GM19035 (cell line): ENCODE measurements at regions not wholly inside any gene's neighbourhood (a gene's known extent, or its start where the extent isn't known, plus 50 kb on each side); places are given as distances from the start of the nearest gene placed in this dataset.
"Not testable (repeated sequence)": the region's sequence is repeated elsewhere in the genome, so short reads cannot be mapped to it uniquely, and the experiment has no call there.

Experiments used
- ATAC-seq: cut with Tn5 transposase; IDR thresholded peaks from one replicate; pipeline ENCODE4 v1.9.1; 2021; ENCODE audit not compliant: unreplicated experiment

- ATAC-seq = no peak
Measured at GRCh38 chr11:12585861-12586260, 88.4 kb upstream of the TEAD1 start.

DNA sequence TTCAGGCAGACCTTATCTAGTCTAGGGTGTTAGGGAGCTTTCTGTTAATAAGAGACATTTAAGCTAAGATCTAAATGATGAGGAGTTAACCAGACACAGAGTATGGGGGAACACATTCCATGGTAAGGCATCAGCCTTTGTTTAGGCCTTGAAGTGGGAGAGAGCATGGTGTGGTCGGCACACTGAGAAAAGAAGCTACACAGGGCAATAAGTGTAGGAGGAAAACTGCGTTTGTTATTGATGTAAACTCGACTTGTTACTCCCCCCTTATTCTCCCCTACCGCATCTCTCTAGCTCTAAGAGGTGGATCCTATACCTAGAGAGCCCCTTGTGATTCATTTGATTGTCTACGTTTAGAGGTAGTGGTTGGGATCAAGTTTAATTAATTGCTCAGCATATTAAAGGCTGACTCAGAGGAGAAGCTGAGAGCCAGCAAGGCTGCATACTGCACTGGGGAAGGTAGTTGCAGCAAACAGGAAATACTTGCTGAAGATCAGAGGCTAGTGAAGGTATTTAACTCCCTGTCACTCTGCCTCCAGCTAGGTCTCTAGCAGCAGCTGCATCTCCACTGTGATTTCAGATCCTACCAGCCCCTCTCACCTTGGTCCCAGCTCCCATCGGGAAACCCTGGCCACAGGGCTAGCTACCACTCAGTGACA, 86.8 kb upstream of the TEAD1 start:
- ATAC-seq = no peak

GRCh38 chr11:12591706-12592105, 82.5 kb upstream of the TEAD1 start:
- ATAC-seq = no peak

DNA sequence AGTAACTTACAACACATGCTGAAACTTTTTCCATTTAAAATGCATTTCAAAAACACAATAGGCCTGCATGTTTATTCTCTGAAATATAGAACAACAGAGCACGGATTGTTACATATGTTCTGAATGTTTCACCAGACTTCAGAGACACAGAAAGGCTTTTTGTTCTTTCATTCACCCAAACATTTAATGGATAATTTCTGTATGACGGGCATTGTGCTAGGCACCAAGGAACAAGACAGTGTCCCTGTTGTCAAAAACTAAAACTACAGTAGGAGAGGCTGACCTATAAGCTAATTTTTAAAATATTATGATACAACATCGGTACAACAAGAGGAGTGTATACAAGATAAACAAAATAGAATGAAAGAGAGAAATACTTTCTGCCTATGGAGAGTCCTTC, 81.9 kb upstream of the TEAD1 start:
- no peak for ATAC-seq

- not testable (repeated sequence) for ATAC-seq
Measured at GRCh38 chr11:12595089-12595847, 79.0 kb upstream of the TEAD1 start.

DNA sequence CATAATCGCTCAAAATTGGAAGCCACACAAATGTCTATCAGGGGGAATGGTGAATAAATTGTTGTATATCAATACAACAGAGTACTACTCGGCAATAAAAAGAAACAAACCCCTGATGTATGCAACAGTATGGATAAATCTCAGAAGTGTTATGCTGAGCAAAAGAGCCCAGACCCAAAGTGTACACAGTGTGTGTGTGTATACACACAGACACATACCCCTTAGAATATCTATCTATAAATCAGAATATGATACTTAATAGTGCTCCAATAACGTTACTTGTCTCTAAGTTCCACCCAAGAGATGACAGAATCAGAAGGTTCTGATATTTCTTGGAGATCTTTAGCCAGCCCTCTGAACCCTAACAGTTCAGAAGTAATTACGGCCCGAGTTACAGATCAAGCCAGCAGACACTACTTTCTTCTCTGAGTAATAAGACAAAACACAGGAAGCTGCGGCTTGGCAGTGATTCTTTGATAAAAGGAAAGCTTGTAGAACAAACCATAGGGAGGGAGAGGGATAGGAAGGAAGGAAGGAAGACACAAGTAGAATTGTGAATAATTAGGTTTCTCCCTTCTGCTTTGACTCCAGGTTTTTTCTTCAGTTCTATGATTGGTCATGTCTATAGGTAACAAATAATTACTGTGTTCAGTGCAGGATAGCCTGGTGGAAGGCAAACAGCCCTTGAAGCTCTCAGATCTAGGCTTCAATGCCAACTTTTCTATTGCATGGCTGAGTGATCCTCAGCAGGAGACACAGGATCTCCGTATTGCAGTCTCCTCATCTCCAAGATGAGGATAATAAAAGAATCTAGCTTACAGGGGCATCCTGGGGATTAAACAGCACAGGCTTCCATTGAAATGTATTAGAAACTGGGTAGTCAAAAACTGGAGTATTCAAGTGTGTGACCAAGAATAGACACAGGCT, 75.6 kb upstream of the TEAD1 start:
- ATAC-seq = no peak

DNA sequence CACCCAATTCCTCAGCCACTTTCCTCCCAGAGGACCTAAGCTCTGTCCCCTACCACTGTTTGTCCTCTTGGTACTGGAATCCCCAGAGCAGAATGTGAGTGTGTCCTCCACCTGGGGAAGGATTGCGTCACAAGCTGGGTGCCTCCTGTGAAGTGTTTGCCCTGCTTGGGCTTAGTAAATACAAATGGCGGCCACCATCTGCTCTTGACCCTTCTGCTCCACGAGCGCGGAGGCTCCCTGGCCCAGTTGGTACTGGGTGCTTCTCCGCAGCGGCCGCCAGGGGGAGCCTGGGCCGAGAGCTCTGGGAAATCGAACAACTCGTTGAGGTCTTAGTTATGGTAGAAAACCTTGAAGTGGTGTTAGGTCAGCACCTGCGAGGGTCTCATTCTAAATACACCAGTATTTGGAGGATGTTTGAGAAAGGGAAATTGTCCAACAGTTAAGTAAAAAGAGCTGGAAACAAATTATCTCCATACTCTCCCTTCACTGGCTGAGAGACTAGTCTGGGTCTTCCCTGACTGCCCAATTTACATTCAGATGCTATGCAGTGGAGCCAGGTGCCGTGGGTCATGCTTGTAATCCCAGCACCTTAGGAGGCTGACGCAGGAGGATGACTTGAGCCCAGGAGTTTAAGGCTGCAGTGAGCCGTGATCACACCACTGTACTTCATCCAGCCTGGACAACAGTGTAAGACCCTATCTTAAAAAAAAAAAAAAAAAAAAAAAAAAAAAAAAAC, 74.6 kb upstream of the TEAD1 start:
- ATAC-seq = peak; percentile 69

DNA sequence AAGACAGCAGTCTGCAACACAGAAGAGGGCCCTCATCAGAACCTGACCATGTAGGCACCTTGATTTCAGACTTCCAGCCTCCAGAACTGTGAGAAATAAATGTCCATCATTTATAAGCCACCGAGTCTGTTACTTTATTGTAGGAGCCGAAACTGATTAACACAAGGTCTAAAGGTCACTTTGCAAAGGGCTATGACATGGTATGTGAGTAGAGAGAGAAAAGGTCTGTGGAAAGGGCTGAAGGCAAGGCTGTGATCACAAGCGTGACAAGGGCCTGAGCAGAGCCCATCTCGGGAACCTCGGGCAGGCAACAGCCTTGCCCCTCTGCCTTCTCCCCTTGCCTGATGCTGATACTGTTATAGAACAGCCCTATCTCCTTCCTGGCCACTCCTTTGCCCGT, 73.4 kb upstream of the TEAD1 start:
- ATAC-seq = no peak

- no peak for ATAC-seq
Measured at GRCh38 chr11:12602421-12602820, 71.8 kb upstream of the TEAD1 start.

DNA sequence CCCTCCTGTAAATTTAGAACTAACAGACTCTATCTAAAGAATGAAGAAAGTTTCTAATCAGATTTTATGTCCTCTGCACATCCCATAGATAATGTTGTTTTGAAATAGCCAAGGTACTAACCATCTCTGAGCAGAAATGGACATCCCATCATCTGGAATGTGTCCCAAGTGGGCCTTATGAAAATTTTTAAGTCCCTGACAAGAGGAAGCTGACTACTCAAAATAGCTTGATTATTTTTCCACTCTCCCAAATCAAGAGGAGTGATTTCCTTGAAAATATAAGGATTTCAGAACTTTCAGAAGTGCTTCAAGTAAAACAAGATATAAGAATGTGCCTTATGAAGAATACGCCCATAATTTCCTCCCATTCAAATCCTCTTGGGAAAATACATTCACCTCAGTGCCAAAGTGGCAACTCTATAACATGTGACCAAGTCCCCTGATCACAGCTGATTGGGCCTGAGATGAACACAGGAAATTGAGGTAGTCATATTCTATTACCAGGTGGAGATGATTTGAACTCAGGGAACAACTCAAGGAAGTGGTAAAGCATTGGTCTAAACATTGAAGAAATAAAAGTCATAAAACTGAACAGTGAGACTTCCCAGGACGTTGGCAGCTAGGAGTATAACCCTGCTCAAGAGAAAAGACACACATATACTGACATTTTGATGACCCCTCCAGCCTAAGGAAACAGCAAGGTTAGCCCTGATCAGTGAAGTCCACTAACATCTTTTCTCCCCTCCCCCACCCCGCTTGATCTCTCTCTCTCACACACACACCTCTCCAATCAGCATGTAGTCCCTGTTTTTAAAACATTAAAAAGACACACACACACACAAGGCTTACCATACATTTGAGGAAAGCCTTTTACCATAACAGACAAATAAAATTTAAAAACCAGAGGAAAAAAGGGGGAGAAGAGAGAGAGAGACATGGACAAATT, 70.8 kb upstream of the TEAD1 start:
- no peak for ATAC-seq

- no peak for ATAC-seq
Measured at GRCh38 chr11:12604557-12605153, 69.6 kb upstream of the TEAD1 start.

DNA sequence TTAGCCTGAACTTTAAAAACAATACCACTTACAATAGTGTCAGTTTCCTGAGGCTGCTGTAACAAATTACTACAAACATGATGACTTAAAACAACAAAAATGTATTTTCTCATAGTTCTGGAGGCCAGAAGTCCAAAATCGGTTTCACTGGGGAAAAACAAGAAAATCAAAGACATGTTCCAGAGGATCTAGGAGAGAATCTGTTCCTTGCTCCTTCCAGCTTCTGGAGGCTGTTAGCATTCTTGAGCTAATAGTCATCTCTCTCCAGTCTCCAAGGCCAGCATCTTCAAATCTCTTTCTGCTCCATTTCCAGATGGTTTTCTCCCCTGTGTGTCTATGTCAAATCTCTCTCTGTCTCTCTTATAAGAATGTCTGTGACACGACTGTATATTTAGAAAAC, 67.6 kb upstream of the TEAD1 start:
- no peak for ATAC-seq

- ATAC-seq = not testable (repeated sequence)
Measured at GRCh38 chr11:12608678-12609077, 65.5 kb upstream of the TEAD1 start.

DNA sequence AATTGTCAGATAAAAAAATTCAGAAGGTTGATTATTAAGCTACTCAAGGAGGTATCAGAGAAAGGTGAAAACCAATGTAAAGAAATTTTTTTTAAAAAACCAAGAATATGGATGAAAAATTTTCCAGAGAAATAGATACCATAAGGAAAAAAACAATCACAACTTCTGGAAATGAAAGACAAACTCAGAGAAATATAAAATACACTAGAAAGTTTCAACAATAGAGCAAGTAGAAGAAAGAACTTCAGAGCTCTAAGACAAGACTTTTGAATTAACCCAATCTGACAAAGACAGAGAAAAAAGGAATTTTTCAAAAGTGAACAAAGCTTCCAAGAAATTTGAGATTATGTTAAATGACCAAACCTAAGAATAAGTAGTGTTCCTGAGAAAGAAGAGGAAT, 62.9 kb upstream of the TEAD1 start:
- ATAC-seq = no peak

DNA sequence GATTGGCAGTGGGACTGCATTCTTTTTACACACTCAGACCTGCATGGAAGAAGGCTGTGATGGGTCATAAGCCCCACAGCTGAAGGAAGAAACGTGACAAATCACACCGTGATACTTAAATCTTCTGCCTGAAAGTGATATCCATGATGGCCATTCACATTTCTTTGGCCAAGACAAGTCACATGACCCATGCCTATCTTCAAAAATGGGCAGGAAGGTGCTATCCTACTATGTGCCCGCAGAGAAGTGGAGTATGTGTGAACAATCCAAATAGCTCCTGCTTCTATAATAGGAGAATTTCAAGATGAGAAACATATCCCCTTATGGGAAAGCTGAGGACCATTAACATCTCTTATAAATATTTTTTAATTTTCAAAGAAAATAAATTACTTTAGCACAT, 56.6 kb upstream of the TEAD1 start:
- ATAC-seq = no peak

DNA sequence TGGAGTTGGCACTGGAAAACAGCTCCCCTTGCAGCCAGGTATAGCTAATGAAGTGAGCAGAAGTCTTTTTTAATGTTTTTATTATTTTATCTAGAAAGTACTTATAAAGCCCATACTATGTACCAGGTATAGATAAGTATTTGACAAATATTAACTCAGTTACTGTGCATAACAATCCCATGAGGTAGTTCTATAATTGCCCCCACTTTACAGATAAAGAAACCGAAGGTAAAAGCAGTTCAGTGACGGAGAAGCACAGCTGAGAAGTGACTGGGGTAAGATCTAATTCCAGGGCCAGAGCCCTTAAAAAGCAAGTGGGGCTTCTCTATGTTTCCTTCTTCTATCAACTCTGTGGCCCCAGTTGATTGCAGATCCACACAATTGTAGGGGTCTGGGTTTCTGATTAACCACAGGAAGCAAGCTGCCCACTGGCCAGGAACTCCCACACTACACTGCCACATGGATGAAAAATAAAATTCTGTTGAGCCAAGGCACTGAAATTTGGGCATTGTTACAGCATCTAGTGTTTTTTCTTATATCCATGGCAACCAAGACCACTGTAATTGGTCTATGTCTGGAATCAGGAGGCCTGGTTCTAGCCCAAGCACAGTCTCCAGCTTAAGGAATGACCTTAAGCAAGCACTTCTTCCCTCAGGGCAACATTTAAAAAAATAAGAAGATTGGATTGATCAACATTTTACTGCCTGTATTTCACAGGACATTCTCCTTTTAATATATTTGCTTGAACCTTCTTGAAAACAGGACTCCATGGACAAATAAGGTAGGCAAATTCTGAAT, 55.3 kb upstream of the TEAD1 start:
- ATAC-seq = no peak

- no peak for ATAC-seq
Measured at GRCh38 chr11:12623869-12624268, 50.4 kb upstream of the TEAD1 start.
